Duodenal mucosa (tissue), 2 donors: ENCODE measurements at regions not wholly inside any gene's neighbourhood (a gene's known extent, or its start where the extent isn't known, plus 50 kb on each side); places are given as distances from the start of the nearest gene placed in this dataset.

Source experiments
- H3K27ac ChIP-seq: one replicate; pipeline ENCODE4 v1.7.0; 2013; ENCODE audit warnings: low read depth, low read length
- H3K27me3 ChIP-seq, 2 donors: one replicate each; pipeline ENCODE4 v1.7.0; 2013; ENCODE audit warnings: low read length in 2 of 2, control low read depth in 1 of 2; ENCODE audit not compliant: insufficient read depth in 2 of 2, control insufficient read depth in 1 of 2
- H3K36me3 ChIP-seq, 2 donors: one replicate each; pipeline ENCODE4 v1.7.0; 2013; ENCODE audit warnings: low read length in 2 of 2, control low read depth in 1 of 2; ENCODE audit not compliant: insufficient read depth in 2 of 2, control insufficient read depth in 1 of 2
- H3K4me1 ChIP-seq, 2 donors: one replicate each; pipeline ENCODE4 v1.7.0; 2013; ENCODE audit warnings: low read length in 2 of 2, control low read depth in 1 of 2; ENCODE audit not compliant: insufficient read depth in 2 of 2, control insufficient read depth in 1 of 2
- H3K4me3 ChIP-seq, 2 donors: one replicate each; pipeline ENCODE4 v1.7.0; 2013; ENCODE audit warnings: low read length in 2 of 2, low read depth in 1 of 2
- H3K9ac ChIP-seq, 2 donors: one replicate each; pipeline ENCODE4 v1.7.0; 2013; ENCODE audit warnings: low read length in 2 of 2, low read depth in 1 of 2
- H3K9me3 ChIP-seq, 2 donors: one replicate each; pipeline ENCODE4 v1.7.0; 2013; ENCODE audit warnings: low read length in 2 of 2, control low read depth in 1 of 2; ENCODE audit not compliant: control insufficient read depth in 1 of 2

GRCh38 chr2:16127958-16128357, 187.6 kb downstream of the MYCN start:
- H3K9me3 ChIP-seq, result no peaks in the 10 kb centered on the region

GRCh38 chr2:16127276-16127940, 187.1 kb downstream of the MYCN start:
- Histone ChIP-seq H3K9ac (no peak overlapping the region), H3K27ac (no peak overlapping the region), H3K4me3 (no peak overlapping the region), H3K27me3 (no peaks in the 10 kb centered on the region), H3K9me3 (no peaks in the 10 kb centered on the region), H3K36me3 (no peaks in the 10 kb centered on the region), H3K4me1 (peaks cover 36 to 40% of the 10 kb centered on the region in 2 donors)

More at GRCh38 chr2:16127958-16128357, 187.6 kb downstream of the MYCN start:
- peaks cover 36 to 40% of the 10 kb centered on the region in 2 donors for H3K4me1 ChIP-seq
- H3K4me3 ChIP-seq, result no peak overlapping the region
- no peaks in the 10 kb centered on the region for H3K36me3 ChIP-seq
- no peaks in the 10 kb centered on the region for H3K27me3 ChIP-seq
- H3K9ac ChIP-seq, result no peak overlapping the region
- H3K27ac ChIP-seq, result no peak overlapping the region

- Histone ChIP-seq H3K27ac (no peak overlapping the region), H3K9ac (no peak overlapping the region), H3K27me3 (no peaks in the 10 kb centered on the region), H3K4me3 (no peak overlapping the region), H3K9me3 (no peaks in the 10 kb centered on the region), H3K36me3 (no peaks in the 10 kb centered on the region), H3K4me1 (peaks cover 36 to 40% of the 10 kb centered on the region in 2 donors)
These were observed 186.3 kb downstream of the MYCN start for GRCh38 chr2:16126517-16127275.

- Histone ChIP-seq H3K27me3 (no peaks in the 10 kb centered on the region), H3K36me3 (no peaks in the 10 kb centered on the region), H3K4me3 (peak overlapping the region in 1 of 2 donors; percentile 4), H3K27ac (no peak overlapping the region), H3K4me1 (peaks cover 36 to 40% of the 10 kb centered on the region in 2 donors), H3K9me3 (peaks cover 0 to 5% of the 10 kb centered on the region in 2 donors), H3K9ac (no peak overlapping the region)
These were observed 185.5 kb downstream of the MYCN start for GRCh38 chr2:16125614-16126516.

GRCh38 chr2:16124881-16125613, 184.7 kb downstream of the MYCN start:
- Histone ChIP-seq H3K4me1 (peaks cover 36 to 40% of the 10 kb centered on the region in 2 donors), H3K36me3 (no peaks in the 10 kb centered on the region), H3K27ac (no peak overlapping the region), H3K27me3 (no peaks in the 10 kb centered on the region), H3K9ac (no peak overlapping the region), H3K9me3 (peaks cover 0 to 5% of the 10 kb centered on the region in 2 donors), H3K4me3 (no peak overlapping the region)

GRCh38 chr2:16123856-16124780, 183.8 kb downstream of the MYCN start:
- Histone ChIP-seq H3K27ac (no peak overlapping the region), H3K27me3 (no peaks in the 10 kb centered on the region), H3K4me1 (peaks cover 36 to 40% of the 10 kb centered on the region in 2 donors), H3K4me3 (peak overlapping the region; percentile 3 to 53), H3K9me3 (peaks cover 0 to 5% of the 10 kb centered on the region in 2 donors), H3K9ac (no peak overlapping the region), H3K36me3 (no peaks in the 10 kb centered on the region)

GRCh38 chr2:16123421-16123820, 183.1 kb downstream of the MYCN start:
- Histone ChIP-seq H3K27ac (no peak overlapping the region), H3K36me3 (no peaks in the 10 kb centered on the region), H3K9me3 (peaks cover 0 to 5% of the 10 kb centered on the region in 2 donors), H3K4me3 (peak overlapping the region in 1 of 2 donors; percentile 3), H3K9ac (no peak overlapping the region), H3K4me1 (peaks cover 36 to 40% of the 10 kb centered on the region in 2 donors), H3K27me3 (no peaks in the 10 kb centered on the region)

- H3K27ac ChIP-seq, result no peak overlapping the region
- H3K9ac ChIP-seq, result no peak overlapping the region
- H3K36me3 ChIP-seq, result no peaks in the 10 kb centered on the region
- H3K4me1 ChIP-seq, result peaks cover 36 to 40% of the 10 kb centered on the region in 2 donors
- H3K27me3 ChIP-seq, result no peaks in the 10 kb centered on the region
- H3K9me3 ChIP-seq, result peaks cover 0 to 5% of the 10 kb centered on the region in 2 donors
- H3K4me3 ChIP-seq, result no peak overlapping the region
These were observed 182.2 kb downstream of the MYCN start for GRCh38 chr2:16122556-16122955.

GRCh38 chr2:16121986-16122390, 181.6 kb downstream of the MYCN start:
- Histone ChIP-seq H3K27ac (no peak overlapping the region), H3K36me3 (no peaks in the 10 kb centered on the region), H3K4me1 (peaks cover 36 to 37% of the 10 kb centered on the region in 2 donors), H3K27me3 (no peaks in the 10 kb centered on the region), H3K9ac (no peak overlapping the region), H3K9me3 (peaks cover 0 to 5% of the 10 kb centered on the region in 2 donors), H3K4me3 (no peak overlapping the region)
